HFF-Myc (cell line): ENCODE measurements at regions not wholly inside any gene's neighbourhood (a gene's known extent, or its start where the extent isn't known, plus 50 kb on each side); places are given as distances from the start of the nearest gene placed in this dataset.

ENCODE experiments used
- DNase-seq: peaks from one replicate; pipeline ENCODE4 v3.0.0-alpha.2; 2011; ENCODE audit warnings: low read depth; ENCODE audit errors: extremely low read depth
- H3K4me3 ChIP-seq: replicated peaks from 2 replicates; pipeline ENCODE4 v1.5.1; 2011; ENCODE audit warnings: low read depth, mild to moderate bottlenecking, control low read depth, low read length
- TF ChIP-seq, protein P1 (sequence below): IDR thresholded peaks from 2 replicates; pipeline ENCODE4 v1.5.1; 2012; ENCODE audit warnings: mild to moderate bottlenecking, low read depth, low read length, control low read depth; ENCODE audit errors: missing control alignments

DNA sequence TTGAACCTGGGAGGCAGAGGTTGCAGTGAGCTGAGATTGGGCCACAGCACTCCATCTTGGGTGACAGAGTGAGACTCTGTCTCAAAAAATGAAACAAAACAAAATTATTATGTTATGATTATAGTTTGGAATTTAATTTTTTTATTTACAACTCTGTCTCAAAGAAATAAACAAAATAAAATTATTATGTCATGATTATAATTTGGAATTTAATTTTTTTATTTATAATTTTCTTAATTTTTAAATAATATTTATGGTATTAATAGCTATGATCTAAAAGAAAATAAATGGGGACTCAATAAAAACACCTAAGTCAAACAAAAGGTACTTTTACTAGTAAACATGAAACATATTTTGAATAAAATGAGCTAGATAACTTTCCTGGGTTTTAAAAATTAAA, 994.8 kb upstream of the GHITM start:
- no peak overlapping the region for H3K4me3 ChIP-seq
- TF ChIP-seq, protein P1, sequence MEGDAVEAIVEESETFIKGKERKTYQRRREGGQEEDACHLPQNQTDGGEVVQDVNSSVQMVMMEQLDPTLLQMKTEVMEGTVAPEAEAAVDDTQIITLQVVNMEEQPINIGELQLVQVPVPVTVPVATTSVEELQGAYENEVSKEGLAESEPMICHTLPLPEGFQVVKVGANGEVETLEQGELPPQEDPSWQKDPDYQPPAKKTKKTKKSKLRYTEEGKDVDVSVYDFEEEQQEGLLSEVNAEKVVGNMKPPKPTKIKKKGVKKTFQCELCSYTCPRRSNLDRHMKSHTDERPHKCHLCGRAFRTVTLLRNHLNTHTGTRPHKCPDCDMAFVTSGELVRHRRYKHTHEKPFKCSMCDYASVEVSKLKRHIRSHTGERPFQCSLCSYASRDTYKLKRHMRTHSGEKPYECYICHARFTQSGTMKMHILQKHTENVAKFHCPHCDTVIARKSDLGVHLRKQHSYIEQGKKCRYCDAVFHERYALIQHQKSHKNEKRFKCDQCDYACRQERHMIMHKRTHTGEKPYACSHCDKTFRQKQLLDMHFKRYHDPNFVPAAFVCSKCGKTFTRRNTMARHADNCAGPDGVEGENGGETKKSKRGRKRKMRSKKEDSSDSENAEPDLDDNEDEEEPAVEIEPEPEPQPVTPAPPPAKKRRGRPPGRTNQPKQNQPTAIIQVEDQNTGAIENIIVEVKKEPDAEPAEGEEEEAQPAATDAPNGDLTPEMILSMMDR: no peak
- DNase-seq: no peak

DNA sequence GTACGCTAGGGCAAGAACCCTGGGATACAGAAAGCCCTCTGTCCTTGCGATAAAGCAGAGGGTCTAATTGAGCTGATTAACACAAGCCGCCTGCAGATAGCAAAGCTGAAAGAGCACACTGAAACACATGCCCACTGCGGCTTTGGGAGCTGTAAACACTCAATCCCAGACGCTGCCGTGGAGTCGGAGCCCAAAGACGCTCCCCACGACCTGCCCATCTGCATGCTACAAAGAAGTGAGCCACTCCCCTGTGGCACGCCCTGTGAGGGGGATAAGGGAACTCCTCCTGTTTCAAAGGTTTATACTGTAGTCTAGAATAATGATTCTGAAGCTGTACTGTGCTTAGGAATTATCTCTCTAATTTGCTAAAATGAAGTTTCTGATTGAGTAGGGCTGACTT, 985.6 kb upstream of the GHITM start:
- no peak for DNase-seq
- no peak overlapping the region for H3K4me3 ChIP-seq
- TF ChIP-seq, protein P1: no peak

DNA sequence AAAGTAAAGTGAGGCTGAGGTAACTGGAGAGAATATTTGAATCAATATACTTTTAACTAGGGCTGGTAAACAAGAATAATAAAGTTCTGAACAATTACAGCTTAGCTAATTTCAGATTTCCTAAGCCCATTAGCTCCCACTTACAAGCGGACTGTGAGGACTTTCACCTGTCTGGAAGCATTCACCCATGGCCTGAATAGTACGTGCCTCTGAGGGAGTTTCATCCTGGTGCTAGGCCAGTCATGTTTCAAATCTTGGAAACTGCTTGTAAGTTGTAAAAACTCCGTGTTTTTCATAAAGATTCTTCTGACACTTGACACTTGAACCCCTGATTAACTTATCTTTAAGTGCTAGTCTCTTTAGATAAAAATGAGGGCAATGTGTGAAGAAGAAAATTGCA, 975.2 kb upstream of the GHITM start:
- DNase-seq: no peak
- TF ChIP-seq, protein P1: no peak
- no peak overlapping the region for H3K4me3 ChIP-seq

DNA sequence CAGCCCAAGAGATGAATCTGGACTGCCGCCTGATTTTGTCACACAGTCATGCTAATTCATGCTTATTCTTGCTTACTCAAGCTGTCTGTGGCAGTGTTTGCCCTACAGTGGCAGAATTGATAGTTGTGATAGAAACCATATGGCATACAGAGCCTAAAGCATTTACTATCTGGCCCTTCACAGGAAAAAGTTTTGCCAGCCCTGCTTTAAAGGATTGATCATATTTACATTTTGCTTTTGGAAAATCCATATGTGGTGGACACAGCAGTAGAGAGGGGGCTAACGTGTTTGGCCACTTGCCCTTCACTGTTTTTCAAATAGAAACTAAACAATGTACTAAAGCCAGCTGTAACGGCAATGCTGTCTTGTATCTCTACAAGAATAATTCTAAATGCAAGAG, 974.0 kb upstream of the GHITM start:
- DNase-seq: no peak
- TF ChIP-seq, protein P1: no peak
- no peak overlapping the region for H3K4me3 ChIP-seq

DNA sequence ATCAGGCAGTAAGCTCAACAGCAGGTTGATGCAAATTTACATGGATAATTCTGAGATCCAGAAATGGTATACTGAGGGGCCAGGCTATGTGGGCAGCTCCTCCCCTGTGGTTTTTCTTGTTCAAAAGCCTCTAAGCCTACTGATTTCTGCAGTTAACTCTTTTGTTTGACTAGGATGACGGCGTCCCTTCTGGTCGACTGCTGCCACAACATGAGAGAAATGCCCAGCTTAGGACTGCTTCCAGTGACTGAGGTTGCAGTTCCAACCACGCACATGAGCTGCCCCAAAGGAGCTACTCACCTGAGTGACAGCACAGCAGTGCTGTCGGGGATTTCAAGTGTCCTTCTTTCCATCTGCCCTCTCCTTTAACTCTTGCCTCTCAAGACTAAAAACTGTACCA, 973.0 kb upstream of the GHITM start:
- DNase-seq: no peak
- TF ChIP-seq, protein P1: peak; percentile 13
- H3K4me3 ChIP-seq: no peak overlapping the region

DNA sequence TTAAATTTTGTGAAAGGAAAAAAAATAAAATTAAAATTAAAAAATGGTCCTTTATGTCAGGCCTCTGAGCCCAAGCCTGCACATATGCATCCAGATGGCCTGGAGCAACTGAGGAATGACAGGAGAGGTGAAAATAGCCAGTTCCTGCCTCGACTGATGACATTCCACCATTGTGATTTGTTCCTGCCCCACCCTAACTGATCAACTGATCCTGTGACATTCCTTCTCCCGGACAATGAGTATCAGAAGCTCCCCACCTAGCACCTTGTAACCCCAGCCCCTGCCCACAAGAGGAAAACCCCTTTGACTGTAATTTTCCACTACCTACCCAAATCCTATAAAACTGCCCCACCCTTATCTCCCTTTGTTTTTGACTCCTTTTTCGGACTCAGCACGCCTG, 972.2 kb upstream of the GHITM start:
- TF ChIP-seq, protein P1: no peak
- no peak for DNase-seq
- H3K4me3 ChIP-seq: no peak overlapping the region

DNA sequence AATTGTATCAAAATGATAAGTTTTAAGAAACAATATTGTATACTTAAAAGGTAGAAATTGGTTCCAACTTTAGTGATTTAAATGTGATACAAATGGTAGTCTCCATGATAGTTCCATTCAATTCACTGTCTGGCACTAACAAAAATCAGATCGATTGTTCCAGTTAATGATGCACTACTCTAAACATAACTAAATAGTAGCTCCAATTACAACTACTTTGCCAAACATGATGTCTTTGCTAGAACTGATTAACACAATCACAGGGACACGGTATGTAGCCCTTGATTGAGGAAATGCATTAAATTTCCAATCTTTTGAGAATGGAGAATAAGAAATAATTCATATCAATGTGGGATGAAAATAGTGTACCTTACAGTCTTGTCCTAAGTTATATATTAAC, 962.4 kb upstream of the GHITM start:
- no peak overlapping the region for H3K4me3 ChIP-seq
- TF ChIP-seq, protein P1: no peak
- no peak for DNase-seq
